D341Med (cell line): ENCODE measurements at regions not wholly inside any gene's neighbourhood (a gene's known extent, or its start where the extent isn't known, plus 50 kb on each side); places are given as distances from the start of the nearest gene placed in this dataset.

Experiments used
- DNase-seq: peaks from one replicate; pipeline ENCODE4 v3.0.0; 2012; ENCODE audit warnings: low spot score

DNA sequence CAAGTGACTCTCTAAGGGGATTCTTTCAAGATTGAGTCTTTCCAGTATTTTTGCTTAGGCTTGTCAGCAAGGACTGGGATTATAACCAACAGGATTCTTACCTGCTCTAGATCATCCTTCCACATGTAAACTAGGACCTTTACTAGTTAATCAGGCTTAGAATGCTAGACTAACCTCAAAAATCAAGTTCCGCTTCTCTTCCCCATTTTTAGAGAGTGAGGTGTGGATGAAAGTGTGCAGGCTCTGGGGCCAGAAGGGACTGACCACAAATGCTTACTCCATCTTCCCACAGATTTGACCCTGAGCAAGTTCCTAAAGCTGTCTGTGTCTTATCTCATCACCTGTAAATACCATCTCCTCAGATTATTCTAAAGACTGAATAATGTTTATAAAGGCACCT lies 89.5 kb upstream of the IL12A start:
- DNase-seq = no peak

DNA sequence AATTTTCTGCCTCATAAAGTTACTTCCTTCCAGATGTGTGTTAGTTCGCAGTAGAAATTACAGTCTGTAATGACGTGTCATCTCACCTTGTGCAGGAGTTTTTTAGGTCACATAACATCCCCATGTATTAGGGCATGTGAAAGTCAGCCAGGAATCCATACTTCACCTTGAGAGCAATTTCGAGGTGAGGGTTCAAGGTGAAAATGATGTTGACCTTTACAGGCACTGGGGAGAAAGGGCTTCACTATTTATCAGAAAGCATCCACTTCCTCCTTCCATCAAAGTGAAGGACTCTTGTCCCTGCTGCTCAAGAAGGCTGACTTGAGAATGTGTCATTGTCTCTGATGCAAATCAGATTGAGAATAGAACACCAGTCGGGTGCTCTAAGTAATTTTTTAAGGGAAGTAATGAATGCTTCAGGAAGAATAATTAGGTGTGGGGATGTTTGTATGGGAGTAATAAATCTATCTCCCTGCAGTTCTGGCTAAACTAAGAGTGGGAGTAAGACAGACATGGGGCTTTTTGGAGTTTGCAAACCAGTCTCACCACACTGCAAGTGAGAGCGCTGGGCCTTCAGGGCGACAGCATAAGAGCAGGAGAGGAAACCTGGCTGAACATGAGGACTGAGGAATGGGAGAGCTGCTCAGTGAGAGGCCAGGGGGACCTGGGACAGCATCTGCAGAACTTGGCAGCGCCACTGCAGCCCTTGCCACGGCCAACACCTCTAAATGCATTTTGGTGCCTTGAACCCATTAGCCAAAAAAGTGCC lies 85.9 kb upstream of the IL12A start:
- no peak for DNase-seq

DNA sequence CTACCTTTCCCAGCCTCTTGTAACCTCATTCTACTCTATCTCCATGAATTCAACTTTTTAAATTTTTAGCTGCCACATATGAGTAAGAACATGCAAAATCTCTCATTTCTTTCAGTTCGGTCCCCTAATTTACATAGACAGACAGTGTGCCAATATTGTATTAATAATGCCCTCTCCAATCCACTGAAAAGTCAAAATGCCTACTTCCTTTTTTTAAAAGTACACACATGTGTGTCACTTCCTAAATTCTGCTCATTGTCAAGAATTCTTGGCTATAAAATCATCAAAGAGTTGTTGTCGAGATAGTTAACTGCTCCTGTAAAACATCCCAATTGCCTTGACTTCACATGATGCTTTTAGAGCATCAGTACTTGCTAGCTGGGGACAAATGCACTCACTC lies 84.2 kb upstream of the IL12A start:
- DNase-seq = no peak

DNA sequence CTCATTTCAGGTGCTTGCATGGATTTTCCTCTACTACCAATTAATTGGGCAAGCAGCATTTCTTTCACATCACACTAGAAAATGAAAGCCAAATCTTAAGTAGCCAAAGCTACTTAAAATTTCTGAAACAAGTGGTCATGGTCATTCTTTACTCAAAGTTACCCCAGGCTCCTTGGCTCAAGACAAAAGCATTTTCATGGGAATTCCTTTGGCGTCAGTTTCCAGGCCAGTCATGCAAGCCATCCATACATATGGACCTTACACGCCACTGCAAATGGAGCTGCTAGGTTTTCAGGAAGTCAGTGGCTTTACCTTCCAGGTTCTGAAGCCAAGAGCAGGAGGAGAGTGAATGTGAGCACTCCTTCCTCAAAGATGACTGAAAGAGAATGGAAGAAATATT lies 83.7 kb upstream of the IL12A start:
- DNase-seq = no peak

DNA sequence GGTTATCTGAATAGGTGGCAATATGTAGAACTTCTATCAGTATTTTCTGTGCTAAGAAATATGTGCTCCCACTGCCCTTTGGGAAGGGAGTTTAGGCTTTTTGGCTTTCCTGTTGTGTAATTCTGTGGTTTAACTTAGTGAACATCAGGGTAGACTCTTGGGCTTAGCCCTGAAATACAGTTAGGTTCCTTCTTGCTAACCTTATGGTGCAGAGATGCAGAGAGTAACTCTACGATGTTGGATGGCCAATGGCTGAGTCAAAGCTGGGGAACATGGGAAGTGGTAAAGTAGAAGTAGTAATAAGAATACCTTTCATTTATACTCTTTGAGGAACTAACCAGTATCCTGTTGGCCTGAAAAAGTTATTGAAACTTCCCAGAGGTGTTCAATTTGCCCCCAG lies 80.8 kb upstream of the IL12A start:
- DNase-seq = no peak

DNA sequence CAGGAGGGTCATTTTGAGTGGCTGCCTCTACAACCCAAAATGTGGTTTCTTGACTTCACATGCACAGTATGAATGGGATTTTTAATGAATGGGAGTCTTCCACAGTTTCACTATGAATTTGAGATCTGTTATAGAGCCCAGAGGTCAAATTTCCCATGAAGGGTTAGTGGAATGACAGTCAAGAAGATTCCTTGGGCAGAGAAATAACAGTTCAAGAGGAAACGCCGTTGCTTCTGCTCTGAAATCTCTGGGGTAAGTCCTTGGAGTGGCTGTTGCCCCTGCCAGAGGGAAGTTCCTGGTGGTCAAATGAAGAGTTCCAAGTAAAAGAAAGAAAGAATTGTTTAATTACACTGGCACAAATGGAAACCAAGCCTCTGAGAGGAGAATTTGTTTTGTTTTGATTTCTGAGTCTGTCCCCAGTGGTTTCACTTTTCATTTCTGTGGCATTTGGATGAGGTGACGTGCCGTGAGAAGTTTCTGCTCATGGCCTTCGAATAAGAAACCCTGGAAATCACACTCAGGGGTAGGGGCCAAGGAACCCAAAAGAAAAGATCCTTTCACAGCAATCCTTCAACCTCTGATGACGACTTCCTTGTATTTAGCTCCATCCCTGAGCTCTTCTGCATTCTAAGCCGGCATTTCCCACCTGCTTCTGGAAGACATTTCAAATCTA lies 77.5 kb upstream of the IL12A start:
- no peak for DNase-seq

DNA sequence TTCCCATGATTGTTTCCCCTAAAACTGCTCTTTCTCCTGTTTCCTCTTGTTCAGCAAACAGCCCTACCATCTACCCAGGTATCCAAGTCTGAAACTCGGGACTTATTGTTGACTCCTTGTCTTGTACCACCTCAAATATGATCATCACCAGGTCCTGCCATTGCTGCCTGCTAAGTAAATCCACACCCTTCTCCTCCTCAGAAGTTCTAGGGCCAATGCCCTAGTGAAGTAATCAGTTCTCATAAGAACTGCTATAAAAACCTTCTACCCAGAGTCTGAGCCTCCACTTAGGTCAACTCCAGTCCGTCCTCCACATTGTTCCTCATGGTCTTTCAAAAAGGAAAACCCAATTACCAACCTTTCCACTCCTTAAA lies 77.0 kb upstream of the IL12A start:
- DNase-seq = no peak

DNA sequence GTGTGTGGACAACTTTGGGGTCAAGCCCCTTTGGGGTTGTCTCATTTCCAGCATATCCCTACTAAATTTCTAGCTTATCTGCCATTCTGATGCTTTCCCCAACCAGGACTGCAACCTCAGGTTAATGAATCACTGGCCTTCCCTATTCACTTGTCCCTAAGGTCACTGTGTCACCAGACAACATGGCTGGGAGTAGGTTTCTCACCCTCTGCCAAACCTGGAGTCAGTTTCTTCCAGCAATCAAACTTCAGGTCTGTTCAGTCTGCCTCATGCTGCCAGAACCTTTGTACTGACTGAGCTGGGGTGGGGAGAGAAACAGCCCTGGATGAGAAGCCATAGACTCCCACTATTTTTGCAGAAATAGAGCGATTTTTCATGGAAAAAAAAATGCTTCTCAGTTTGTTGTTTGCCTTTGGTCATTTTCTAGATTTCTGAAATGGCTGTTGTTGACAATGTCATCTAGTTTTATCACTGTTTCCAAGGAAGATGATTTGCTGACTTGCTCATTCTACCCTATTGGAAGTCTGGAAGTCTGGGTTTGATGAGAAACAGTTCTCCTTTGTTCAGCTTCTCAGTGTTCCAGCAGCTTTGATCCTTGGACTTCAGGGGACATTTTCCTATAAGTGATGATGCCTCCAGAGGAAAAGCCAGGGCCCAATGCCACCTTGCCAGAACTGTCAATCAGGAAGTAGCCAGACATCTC lies 74.8 kb upstream of the IL12A start:
- no peak for DNase-seq

DNA sequence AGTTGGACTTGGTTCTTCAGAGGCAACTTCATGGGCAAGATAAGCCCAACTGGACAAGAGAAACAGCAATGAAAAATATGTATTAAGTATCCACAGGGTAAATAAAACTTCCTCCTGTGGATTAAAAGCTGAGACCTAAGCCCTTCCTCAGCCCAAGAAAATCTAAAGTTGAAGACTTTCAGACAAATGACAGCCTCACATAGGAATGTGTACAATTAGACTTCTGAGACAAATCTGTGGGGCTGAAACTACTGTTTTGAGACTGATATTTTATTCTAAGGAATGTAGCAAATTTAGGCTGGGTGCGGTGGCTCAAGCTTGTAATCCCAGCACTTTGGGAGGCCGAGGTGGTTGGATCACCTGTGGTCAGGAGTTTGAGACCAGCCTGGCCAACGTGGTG lies 74.2 kb upstream of the IL12A start:
- no peak for DNase-seq

DNA sequence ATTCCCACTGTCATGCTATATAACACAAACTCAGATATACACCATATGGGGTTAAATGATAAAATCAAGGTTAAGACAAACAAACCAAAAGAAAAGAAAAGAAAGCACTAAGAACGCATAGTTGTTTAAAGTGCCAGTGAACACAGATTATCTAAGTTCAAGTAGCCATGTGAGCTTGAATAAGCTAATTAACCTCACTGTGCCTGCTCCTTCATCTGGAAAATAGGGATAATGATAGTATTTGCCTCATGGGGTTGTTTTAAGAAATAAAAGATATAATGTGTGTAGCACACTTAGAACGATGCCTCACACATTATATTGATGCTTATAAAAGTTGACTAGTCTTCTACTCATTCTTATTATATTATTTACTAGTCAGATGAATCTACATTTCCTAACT lies 72.6 kb upstream of the IL12A start:
- DNase-seq = no peak

DNA sequence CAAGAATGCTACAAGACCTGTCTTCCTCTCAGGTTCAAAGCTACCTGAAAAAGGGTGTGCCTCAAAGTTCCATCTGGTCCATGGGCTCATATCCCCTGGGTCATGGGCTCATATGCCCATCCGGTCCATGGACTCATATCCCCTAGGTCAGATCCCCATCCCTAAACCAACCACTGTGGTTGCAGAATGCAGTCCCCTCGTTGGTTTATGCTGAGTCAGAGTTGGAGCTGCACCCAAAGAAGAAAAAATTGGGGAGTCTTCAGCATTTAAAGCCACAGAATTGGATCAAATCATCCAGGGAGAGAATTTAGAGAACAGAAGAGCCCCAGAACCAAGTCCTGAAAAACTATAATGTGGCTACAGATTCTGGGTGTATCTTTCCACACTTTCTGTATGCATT lies 71.5 kb upstream of the IL12A start:
- DNase-seq = no peak

DNA sequence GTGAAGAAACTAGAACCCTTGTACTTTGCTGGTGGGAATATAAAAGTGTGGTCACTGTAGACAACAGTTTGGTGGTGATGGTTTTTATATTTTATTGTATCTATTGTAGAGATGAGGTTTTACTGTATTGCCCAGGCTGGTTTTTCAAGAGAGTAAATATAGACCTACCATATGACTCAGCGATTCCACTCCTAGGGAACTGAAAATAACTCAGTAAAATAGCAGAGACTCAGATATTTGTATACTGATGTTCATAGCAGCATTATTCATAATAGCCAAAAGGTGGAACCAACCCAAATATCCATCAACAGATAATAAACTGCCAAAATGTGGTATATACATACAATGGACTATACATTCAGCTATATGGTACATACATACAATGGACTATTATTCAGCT lies 68.8 kb upstream of the IL12A start:
- no peak for DNase-seq

DNA sequence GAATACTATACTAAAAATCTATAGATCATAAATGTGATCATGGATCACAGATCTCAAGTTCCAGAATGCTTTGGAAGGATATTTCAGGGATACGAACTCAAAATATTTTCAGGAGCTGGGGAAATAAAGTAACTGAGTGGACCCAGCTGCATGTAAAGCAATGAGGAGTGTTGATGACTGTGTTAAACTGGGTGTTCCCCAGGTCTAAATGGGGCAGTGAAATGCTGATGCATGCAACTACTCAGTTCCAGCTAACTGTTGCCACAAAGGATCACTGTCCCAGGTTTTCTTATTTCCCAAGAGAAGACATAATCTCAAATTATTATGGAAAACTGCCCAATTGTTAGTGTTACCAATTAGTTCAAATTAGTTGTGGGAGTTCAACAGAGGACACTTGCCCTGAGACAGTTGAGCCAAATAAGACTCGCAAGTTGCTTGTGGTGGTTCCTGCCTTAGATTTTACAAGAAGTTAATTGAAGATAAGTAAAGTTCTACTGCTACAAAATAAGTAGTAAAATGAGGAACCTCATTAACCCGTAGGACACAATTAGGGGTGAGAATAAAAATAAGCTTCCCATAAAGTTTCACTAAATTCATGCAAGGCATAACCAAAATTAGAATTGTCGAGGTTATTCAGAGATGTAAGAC lies 66.3 kb upstream of the IL12A start:
- no peak for DNase-seq

DNA sequence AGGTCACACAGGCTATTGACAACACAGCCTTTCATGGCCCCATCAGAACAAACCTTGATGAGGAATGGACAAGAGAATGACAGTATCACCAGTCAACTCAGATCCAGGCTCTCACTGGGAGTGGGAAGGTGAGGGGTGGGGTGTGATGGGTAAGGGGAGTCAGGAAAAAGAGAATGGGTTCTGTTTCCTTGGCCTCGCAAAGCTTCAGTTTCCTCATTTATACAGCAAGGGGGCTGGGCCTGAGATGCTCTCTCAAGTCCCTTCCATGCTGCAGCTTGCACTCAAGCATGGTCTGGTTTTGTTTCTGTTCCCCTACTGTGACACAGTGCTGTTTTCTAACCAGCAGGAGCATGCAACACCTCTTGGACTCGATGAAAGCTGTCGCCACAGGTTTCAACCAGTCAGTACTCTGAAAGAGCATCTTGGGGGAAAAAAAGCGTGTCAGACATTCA lies 65.7 kb upstream of the IL12A start:
- DNase-seq = no peak

DNA sequence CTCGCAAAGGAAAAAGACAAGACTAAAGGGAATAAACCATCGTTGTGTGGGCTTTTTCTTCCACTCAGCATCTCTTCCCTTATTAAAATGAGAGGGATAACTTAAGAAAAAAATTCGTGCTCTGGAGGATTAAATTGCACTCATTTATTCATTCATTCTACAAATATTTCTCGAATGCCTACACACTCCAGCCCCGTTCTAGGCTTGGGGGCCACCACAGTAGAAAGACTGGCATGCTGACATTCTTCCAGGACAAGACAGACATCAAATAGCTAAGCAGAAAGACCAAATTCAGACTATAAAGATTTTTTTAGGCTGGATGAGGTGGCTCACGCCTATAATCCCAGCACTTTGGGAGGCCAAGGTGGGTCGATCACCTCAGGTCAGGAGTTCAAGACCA lies 65.3 kb upstream of the IL12A start:
- DNase-seq = no peak

DNA sequence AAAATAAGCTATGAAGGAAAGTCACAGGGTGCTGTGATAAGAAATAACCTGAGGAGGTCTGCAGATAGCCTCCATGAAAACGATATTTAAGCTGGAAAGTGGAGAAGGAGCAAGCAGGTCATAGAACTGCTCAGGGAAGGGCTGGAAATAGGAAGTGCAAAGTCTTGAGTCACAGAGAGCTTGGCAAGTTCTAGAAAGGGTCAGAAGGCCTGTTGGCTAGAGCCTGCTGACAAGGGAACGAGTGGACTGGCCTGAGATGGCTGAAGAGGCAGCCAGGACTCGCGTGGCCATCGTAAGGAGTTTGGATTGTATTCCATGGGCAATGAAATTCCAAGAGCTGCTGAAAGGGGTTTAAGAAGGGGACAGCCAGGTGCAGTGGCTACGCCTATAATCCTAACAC lies 64.7 kb upstream of the IL12A start:
- DNase-seq = no peak

DNA sequence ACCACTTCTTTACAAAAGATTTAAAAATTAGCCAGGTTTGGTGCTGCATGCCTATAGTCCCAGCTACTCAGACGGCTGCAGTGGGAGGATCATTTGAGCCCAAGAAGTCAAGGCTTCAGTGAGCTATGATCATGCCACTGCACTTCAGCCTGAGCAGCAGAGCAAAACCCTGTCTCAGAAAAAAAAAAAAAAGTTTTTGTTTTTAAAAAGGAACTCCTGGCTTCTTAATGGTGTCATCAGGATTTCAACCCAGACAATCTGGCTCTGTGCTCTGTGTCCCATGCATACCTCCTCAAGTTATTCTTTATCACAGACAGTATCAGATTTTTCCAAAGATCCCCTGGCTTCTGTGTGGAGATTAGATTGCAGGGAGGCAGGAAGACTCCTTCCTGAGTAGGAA lies 64.2 kb upstream of the IL12A start:
- DNase-seq = no peak

DNA sequence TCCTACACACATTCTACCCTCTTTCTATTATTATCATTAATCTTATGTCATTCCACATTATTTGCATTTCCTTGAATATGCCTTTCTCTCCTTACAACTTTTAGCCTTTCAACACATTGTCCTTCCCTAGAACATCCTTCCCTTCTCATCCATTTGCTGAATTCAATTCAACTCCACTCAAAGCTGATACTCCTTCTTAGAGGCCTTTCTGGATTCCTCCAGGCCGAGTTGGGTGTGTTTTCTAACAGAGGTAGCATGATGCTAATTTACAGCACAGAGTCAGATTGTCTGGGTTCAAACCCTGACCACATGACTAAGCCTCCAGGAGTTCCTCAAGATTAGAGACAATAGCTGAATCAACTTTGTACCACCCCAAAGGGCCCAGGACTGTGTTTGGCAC lies 63.4 kb upstream of the IL12A start:
- DNase-seq = no peak

DNA sequence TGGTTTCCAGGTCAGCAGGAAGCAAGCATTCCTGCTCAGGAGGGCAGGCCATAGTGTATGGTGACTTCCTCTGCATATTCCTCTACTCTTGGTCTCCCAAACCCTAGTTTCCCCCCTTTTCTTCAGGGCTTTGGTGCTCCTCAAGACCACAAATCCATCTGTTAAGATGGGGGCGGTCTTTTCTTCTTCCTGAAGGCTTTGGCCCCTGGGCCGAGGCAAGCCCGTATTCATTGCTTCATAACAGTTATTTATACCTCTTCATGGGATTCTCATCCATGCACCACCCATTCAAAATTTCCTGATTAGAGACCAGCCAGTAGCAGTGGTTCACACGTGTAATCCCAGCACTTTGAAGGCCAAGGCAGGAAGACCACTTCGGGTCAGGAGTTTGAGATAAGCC lies 62.1 kb upstream of the IL12A start:
- DNase-seq = no peak

DNA sequence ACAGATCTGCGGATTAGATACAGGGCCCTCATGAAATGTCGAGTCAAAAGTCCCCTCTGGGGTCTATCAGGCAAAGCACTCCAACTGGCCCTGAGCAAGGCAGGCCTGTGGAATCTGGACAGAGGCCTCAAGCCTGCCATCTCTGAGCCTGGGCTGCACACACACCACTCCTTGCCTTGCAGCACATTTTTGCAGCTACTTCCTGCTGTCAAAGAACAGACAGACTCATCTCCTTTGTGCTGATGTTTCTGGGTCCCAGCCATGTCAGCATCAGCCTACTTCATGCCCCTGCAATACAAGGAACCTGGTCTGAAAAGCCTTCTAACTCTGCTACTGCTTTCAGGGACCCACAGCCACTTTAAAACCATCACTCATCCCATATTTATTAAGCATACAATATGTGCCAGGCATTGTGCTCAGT lies 60.6 kb upstream of the IL12A start:
- no peak for DNase-seq

DNA sequence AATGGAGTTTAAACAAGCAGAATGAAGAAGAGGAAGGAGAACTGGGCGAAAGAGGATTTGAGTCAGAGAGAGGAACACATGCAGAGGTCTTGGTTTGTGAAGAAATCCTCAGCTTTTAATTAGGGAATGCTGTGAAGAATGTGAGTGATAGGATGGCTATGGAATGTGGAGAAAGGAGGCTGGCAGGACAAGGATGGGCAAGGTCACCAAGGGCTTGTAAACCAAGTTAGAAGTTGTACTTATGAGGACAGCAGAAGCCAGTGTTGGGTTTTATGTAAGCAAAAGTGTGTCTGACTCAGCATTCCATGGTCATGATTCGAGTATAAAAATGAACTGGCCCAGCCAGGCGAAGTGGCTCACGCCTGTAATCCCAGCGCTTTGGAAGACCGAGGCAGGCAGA lies 60.0 kb upstream of the IL12A start:
- DNase-seq = no peak

DNA sequence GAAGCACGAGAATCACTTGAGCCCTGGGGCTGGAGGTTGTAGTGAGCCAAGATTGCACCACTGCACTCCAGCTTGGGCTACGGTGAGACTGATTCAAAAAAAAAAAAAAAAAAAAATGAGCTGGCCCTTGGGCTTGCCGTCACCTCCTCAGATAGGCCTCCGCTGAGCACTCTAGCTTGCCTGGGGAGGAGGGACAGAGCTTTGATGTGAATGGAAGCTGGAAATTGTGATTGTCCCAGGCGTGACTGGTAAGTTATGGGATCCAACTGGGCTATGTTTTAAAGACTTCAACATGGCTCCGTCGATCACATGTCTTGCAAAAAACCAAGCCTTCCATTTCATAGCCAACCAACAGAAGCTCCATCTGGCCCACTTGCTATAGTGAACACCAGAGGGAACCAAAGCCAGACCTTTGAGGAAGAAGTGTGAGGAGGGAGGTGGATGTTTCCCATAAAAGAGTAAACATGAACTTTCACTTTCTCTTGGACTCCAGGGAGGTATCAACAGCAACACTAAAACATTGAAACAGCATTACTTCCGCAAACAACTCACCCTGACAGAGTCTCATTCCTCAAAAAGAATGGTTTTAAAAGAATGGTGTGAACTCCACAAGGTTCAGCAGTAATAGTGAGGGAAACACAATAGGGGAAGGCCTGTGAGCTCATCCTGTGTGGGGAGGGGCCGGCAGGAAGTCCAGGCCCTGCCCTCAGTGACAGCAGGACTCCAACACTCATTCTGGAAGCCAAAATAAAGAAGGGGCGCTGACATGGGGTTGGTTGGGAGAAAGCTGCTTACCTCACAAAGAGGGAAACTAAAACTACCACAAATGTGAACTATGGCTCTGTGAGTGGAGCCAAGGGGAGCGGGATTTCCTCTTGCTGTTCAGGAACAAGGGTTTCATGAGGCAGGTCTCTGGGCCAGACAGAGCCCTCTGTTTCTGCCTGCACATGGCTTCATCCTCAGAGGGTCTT lies 59.2 kb upstream of the IL12A start:
- no peak for DNase-seq
